Esophagus squamous epithelium (tissue), 4 donors: ENCODE measurements at regions not wholly inside any gene's neighbourhood (a gene's known extent, or its start where the extent isn't known, plus 50 kb on each side); places are given as distances from the start of the nearest gene placed in this dataset.

Experiments used
- CTCF ChIP-seq, 6 experiments: fragments of 450-650 bp in 4 of 6; fragments of 200-600 bp in 2 of 6; sonication (generic) in 2 of 6; IDR thresholded peaks; one replicate each; pipeline ENCODE4 v1.5.1; 2016 to 2019; ENCODE audit warnings: antibody characterized with exemption in 6 of 6, mild to moderate bottlenecking in 4 of 6, moderate library complexity in 4 of 6
- POLR2A ChIP-seq, 4 donors: fragments of 450-650 bp; IDR thresholded peaks; one replicate each; pipeline ENCODE4 v1.6.1; 2017; ENCODE audit warnings: antibody characterized with exemption in 4 of 4, mild to moderate bottlenecking in 4 of 4, moderate library complexity in 3 of 4

- TF ChIP-seq CTCF (IDR thresholded peaks at IDR 0.05) (no peak), POLR2A (IDR thresholded peaks at IDR 0.05) (no peak)
Measured at GRCh38 chr5:123690821-123691220, 178.8 kb downstream of the CSNK1G3 start.
